ENCODE measurements at regions not wholly inside any gene's neighbourhood (a gene's known extent, or its start where the extent isn't known, plus 50 kb on each side); places are given as distances from the start of the nearest gene placed in this dataset.

- Histone ChIP-seq H3K27me3 (ENCODE audit: insufficient read depth, low read length) (no peaks in the 10 kb centered on the region), H3K27ac (ENCODE audit: low read depth, low read length) (no peak overlapping the region), H2BK5ac (ENCODE audit: low read depth, low read length, poor library complexity) (no peak overlapping the region), H3K4ac (ENCODE audit: low read depth, low read length) (no peak overlapping the region), H2BK12ac (ENCODE audit: low read length) (no peak overlapping the region), H3K36me3 (ENCODE audit: control insufficient read depth in 1 of 2, insufficient read depth in 2 of 2, low read length in 2 of 2) (no peaks in the 10 kb centered on the region), H4K8ac (ENCODE audit: low read depth, low read length) (no peak overlapping the region), H3K4me1 (ENCODE audit: control insufficient read depth in 1 of 2, insufficient read depth in 2 of 2, low read length in 2 of 2) (no peaks in the 10 kb centered on the region), H4K91ac (ENCODE audit: low read depth, low read length) (no peak overlapping the region), H3K18ac (ENCODE audit: low read length) (no peak overlapping the region), H3K9me3 (ENCODE audit: insufficient read depth, low read depth, low read length) (no peaks in the 10 kb centered on the region), H3K9ac (ENCODE audit: low read length) (no peak overlapping the region), H3K79me1 (ENCODE audit: low read length) (no peaks in the 10 kb centered on the region), H3K79me2 (ENCODE audit: control insufficient read depth, insufficient read depth, low read length, poor library complexity) (no peaks in the 10 kb centered on the region), H2BK120ac (ENCODE audit: insufficient read depth, low read length, poor library complexity) (no peak overlapping the region), H2AFZ (ENCODE audit: insufficient read depth, low read length, poor library complexity) (no peak overlapping the region), H4K12ac (ENCODE audit: low read depth, low read length) (no peak overlapping the region), H3K4me2 (ENCODE audit: low read length) (no peak overlapping the region), H3K23ac (ENCODE audit: low read length) (no peak overlapping the region), H3K14ac (ENCODE audit: low read length) (no peak overlapping the region), H2AK5ac (ENCODE audit: low read length) (no peak overlapping the region), H3K4me3 (ENCODE audit: low read depth, low read length) (no peak overlapping the region)
- DNase-seq = no peak
- no CpG with 5 or more reads among the region's 1 CpG for WGBS (ENCODE audit: extremely low coverage, insufficient coverage, insufficient read length)
Measured at GRCh38 chr12:24185782-24186181, 236.3 kb upstream of the SOX5 start.

- H3K79me1 ChIP-seq (ENCODE audit: low read length) = no peaks in the 10 kb centered on the region
- no peak overlapping the region for H3K18ac ChIP-seq (ENCODE audit: low read length)
- H4K91ac ChIP-seq (ENCODE audit: low read depth, low read length) = no peak overlapping the region
- no peak overlapping the region for H4K8ac ChIP-seq (ENCODE audit: low read depth, low read length)
- no peak overlapping the region for H3K27ac ChIP-seq (ENCODE audit: low read depth, low read length)
- H2BK120ac ChIP-seq (ENCODE audit: insufficient read depth, low read length, poor library complexity) = no peak overlapping the region
- no peaks in the 10 kb centered on the region for H3K27me3 ChIP-seq (ENCODE audit: insufficient read depth, low read length)
- DNase-seq = no peak
- H2BK12ac ChIP-seq (ENCODE audit: low read length) = no peak overlapping the region
- H3K4me1 ChIP-seq (ENCODE audit: control insufficient read depth in 1 of 2, insufficient read depth in 2 of 2, low read length in 2 of 2) = no peaks in the 10 kb centered on the region
- H2AK5ac ChIP-seq (ENCODE audit: low read length) = no peak overlapping the region
- H2BK5ac ChIP-seq (ENCODE audit: low read depth, low read length, poor library complexity) = no peak overlapping the region
- no peak overlapping the region for H3K4ac ChIP-seq (ENCODE audit: low read depth, low read length)
- no peaks in the 10 kb centered on the region for H3K9me3 ChIP-seq (ENCODE audit: insufficient read depth, low read depth, low read length)
- H4K12ac ChIP-seq (ENCODE audit: low read depth, low read length) = no peak overlapping the region
- H3K9ac ChIP-seq (ENCODE audit: low read length) = no peak overlapping the region
- no CpG with 5 or more reads among the region's 1 CpG for WGBS (ENCODE audit: extremely low coverage, insufficient coverage, insufficient read length)
- no peak overlapping the region for H2AFZ ChIP-seq (ENCODE audit: insufficient read depth, low read length, poor library complexity)
- H3K14ac ChIP-seq (ENCODE audit: low read length) = no peak overlapping the region
- H3K79me2 ChIP-seq (ENCODE audit: control insufficient read depth, insufficient read depth, low read length, poor library complexity) = no peaks in the 10 kb centered on the region
- no peak overlapping the region for H3K4me2 ChIP-seq (ENCODE audit: low read length)
- no peaks in the 10 kb centered on the region for H3K36me3 ChIP-seq (ENCODE audit: control insufficient read depth in 1 of 2, insufficient read depth in 2 of 2, low read length in 2 of 2)
- no peak overlapping the region for H3K23ac ChIP-seq (ENCODE audit: low read length)
- no peak overlapping the region for H3K4me3 ChIP-seq (ENCODE audit: low read depth, low read length)
Measured at GRCh38 chr12:24177889-24178288, 228.4 kb upstream of the SOX5 start.

DNA sequence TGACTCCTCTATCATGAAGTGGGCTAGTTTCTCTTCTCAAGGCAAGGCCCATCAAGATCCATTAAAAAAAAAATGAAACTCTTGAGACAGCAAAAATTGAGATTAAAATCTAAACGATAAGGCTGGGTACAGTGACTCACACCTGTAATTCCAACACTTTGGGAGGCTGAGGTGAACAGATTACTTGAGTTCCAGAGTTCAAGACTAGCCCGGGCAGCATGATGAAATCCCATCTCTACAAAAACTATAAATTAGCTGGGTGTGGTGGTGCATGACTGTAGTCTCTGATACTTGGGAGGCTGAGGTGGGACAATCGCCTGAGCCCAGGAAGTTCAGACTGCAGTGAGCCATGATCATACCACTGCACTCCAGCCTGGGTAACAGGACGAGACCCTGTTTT, 226.5 kb upstream of the SOX5 start:
- Histone ChIP-seq H3K18ac (ENCODE audit: low read length) (no peak overlapping the region), H2BK5ac (ENCODE audit: low read depth, low read length, poor library complexity) (no peak overlapping the region), H2AFZ (ENCODE audit: insufficient read depth, low read length, poor library complexity) (no peak overlapping the region), H2BK120ac (ENCODE audit: insufficient read depth, low read length, poor library complexity) (no peak overlapping the region), H3K9ac (ENCODE audit: low read length) (no peak overlapping the region), H3K14ac (ENCODE audit: low read length) (no peak overlapping the region), H3K27me3 (ENCODE audit: insufficient read depth, low read length) (no peaks in the 10 kb centered on the region), H3K36me3 (ENCODE audit: control insufficient read depth in 1 of 2, insufficient read depth in 2 of 2, low read length in 2 of 2) (no peaks in the 10 kb centered on the region), H3K27ac (ENCODE audit: low read depth, low read length) (no peak overlapping the region), H3K4me3 (ENCODE audit: low read depth, low read length) (no peak overlapping the region), H4K12ac (ENCODE audit: low read depth, low read length) (no peak overlapping the region), H3K79me1 (ENCODE audit: low read length) (no peaks in the 10 kb centered on the region), H3K9me3 (ENCODE audit: insufficient read depth, low read depth, low read length) (no peaks in the 10 kb centered on the region), H2AK5ac (ENCODE audit: low read length) (no peak overlapping the region), H3K79me2 (ENCODE audit: control insufficient read depth, insufficient read depth, low read length, poor library complexity) (no peaks in the 10 kb centered on the region), H3K4ac (ENCODE audit: low read depth, low read length) (no peak overlapping the region), H3K23ac (ENCODE audit: low read length) (no peak overlapping the region), H4K8ac (ENCODE audit: low read depth, low read length) (no peak overlapping the region), H3K4me2 (ENCODE audit: low read length) (no peak overlapping the region), H3K4me1 (ENCODE audit: control insufficient read depth in 1 of 2, insufficient read depth in 2 of 2, low read length in 2 of 2) (no peaks in the 10 kb centered on the region), H2BK12ac (ENCODE audit: low read length) (no peak overlapping the region), H4K91ac (ENCODE audit: low read depth, low read length) (no peak overlapping the region)
- peak; percentile 7 to 12 for DNase-seq
- no CpG with 5 or more reads among the region's 4 CpGs for WGBS (ENCODE audit: extremely low coverage, insufficient coverage, insufficient read length)

GRCh38 chr12:24175284-24175683, 225.8 kb upstream of the SOX5 start:
- no peak overlapping the region for H2BK12ac ChIP-seq (ENCODE audit: low read length)
- no peaks in the 10 kb centered on the region for H3K9me3 ChIP-seq (ENCODE audit: insufficient read depth, low read depth, low read length)
- H3K4ac ChIP-seq (ENCODE audit: low read depth, low read length) = no peak overlapping the region
- no peak overlapping the region for H3K18ac ChIP-seq (ENCODE audit: low read length)
- no peaks in the 10 kb centered on the region for H3K27me3 ChIP-seq (ENCODE audit: insufficient read depth, low read length)
- H3K14ac ChIP-seq (ENCODE audit: low read length) = no peak overlapping the region
- no peaks in the 10 kb centered on the region for H3K79me1 ChIP-seq (ENCODE audit: low read length)
- H3K23ac ChIP-seq (ENCODE audit: low read length) = no peak overlapping the region
- no peaks in the 10 kb centered on the region for H3K79me2 ChIP-seq (ENCODE audit: control insufficient read depth, insufficient read depth, low read length, poor library complexity)
- no peak for DNase-seq
- H4K91ac ChIP-seq (ENCODE audit: low read depth, low read length) = no peak overlapping the region
- H2AK5ac ChIP-seq (ENCODE audit: low read length) = no peak overlapping the region
- no peak overlapping the region for H2BK5ac ChIP-seq (ENCODE audit: low read depth, low read length, poor library complexity)
- no CpG with 5 or more reads among the region's 2 CpGs for WGBS (ENCODE audit: extremely low coverage, insufficient coverage, insufficient read length)
- no peak overlapping the region for H2BK120ac ChIP-seq (ENCODE audit: insufficient read depth, low read length, poor library complexity)
- no peak overlapping the region for H3K9ac ChIP-seq (ENCODE audit: low read length)
- H4K12ac ChIP-seq (ENCODE audit: low read depth, low read length) = no peak overlapping the region
- H3K27ac ChIP-seq (ENCODE audit: low read depth, low read length) = no peak overlapping the region
- H3K4me2 ChIP-seq (ENCODE audit: low read length) = no peak overlapping the region
- H3K36me3 ChIP-seq (ENCODE audit: control insufficient read depth in 1 of 2, insufficient read depth in 2 of 2, low read length in 2 of 2) = no peaks in the 10 kb centered on the region
- H3K4me3 ChIP-seq (ENCODE audit: low read depth, low read length) = no peak overlapping the region
- no peaks in the 10 kb centered on the region for H3K4me1 ChIP-seq (ENCODE audit: control insufficient read depth in 1 of 2, insufficient read depth in 2 of 2, low read length in 2 of 2)
- H4K8ac ChIP-seq (ENCODE audit: low read depth, low read length) = no peak overlapping the region
- no peak overlapping the region for H2AFZ ChIP-seq (ENCODE audit: insufficient read depth, low read length, poor library complexity)

Measured in trophoblast cell (in vitro differentiated cells and primary cell).